Neuronal stem cell (in vitro differentiated cells): ENCODE measurements at regions not wholly inside any gene's neighbourhood (a gene's known extent, or its start where the extent isn't known, plus 50 kb on each side); places are given as distances from the start of the nearest gene placed in this dataset.
"Not testable (repeated sequence)": the region's sequence is repeated elsewhere in the genome, so short reads cannot be mapped to it uniquely, and the experiment has no call there.

Experiments used
- DNase-seq: peaks from one replicate; pipeline ENCODE4 v3.0.0-alpha.2; 2013; ENCODE audit warnings: low spot score
- H2AFZ ChIP-seq: one replicate; pipeline ENCODE4 v1.6.1; 2013; ENCODE audit warnings: mild to moderate bottlenecking, low read length, inconsistent platforms
- H2AK5ac ChIP-seq: 2 replicates; pipeline ENCODE4 v1.6.1; 2013; ENCODE audit warnings: low read depth, mild to moderate bottlenecking, inconsistent platforms, low read length, moderate library complexity, mixed read lengths
- H2BK120ac ChIP-seq: 2 replicates; pipeline ENCODE4 v1.6.1; 2013; ENCODE audit warnings: low read depth, mild to moderate bottlenecking, inconsistent platforms, low read length, moderate library complexity, mixed read lengths
- H2BK12ac ChIP-seq: one replicate; pipeline ENCODE4 v1.6.1; 2013; ENCODE audit warnings: low read length, inconsistent platforms
- H2BK15ac ChIP-seq: 2 replicates; pipeline ENCODE4 v1.6.1; 2013; ENCODE audit warnings: mild to moderate bottlenecking, low read length, inconsistent platforms, mixed read lengths
- H2BK5ac ChIP-seq: one replicate; pipeline ENCODE4 v1.6.1; 2013; ENCODE audit warnings: inconsistent platforms, mild to moderate bottlenecking, low read length, moderate library complexity
- H3K14ac ChIP-seq: one replicate; pipeline ENCODE4 v1.6.1; 2013; ENCODE audit warnings: low read length, inconsistent platforms
- H3K18ac ChIP-seq: 2 replicates; pipeline ENCODE4 v1.6.1; 2013; ENCODE audit warnings: low read length, inconsistent platforms
- H3K23ac ChIP-seq: 2 replicates; pipeline ENCODE4 v1.6.1; 2013; ENCODE audit warnings: low read depth, mild to moderate bottlenecking, mixed read lengths, low read length, inconsistent platforms; ENCODE audit not compliant: poor library complexity
- H3K27ac ChIP-seq: replicated peaks from 3 replicates; pipeline ENCODE4 v1.5.1; 2013; ENCODE audit warnings: low read length, inconsistent platforms
- H3K27me3 ChIP-seq, 3 experiments: 2 replicates each; pipeline ENCODE4 v1.6.1; 2013; ENCODE audit warnings: low read length in 3 of 3, mild to moderate bottlenecking in 2 of 3, inconsistent platforms in 1 of 3, low read depth in 1 of 3, mixed read lengths in 1 of 3, moderate library complexity in 1 of 3; ENCODE audit not compliant: control insufficient read depth in 3 of 3, insufficient read depth in 3 of 3
- H3K36me3 ChIP-seq, 2 donors: replicated peaks in 1 of 2; 2 replicates each; pipeline ENCODE4 v1.6.1; 2013; ENCODE audit warnings: low read length in 2 of 2; ENCODE audit not compliant: control insufficient read depth in 2 of 2, insufficient read depth in 2 of 2
- H3K4ac ChIP-seq: 2 replicates; pipeline ENCODE4 v1.6.1; 2013; ENCODE audit warnings: inconsistent platforms, mild to moderate bottlenecking, low read length, moderate library complexity
- H3K4me1 ChIP-seq, 2 donors: 1 replicate in 1 of 2; 2 replicates in 1 of 2; pipeline ENCODE4 v1.6.1; 2013; ENCODE audit warnings: low read length in 2 of 2, low read depth in 1 of 2; ENCODE audit not compliant: control insufficient read depth in 2 of 2, insufficient read depth in 1 of 2
- H3K4me2 ChIP-seq: one replicate; pipeline ENCODE4 v1.6.1; 2013; ENCODE audit warnings: mild to moderate bottlenecking, low read length, inconsistent platforms; ENCODE audit not compliant: insufficient read depth, poor library complexity, severe bottlenecking
- H3K4me3 ChIP-seq, 2 donors: 2 replicates each; pipeline ENCODE4 v1.5.1; 2013; ENCODE audit warnings: low read length in 2 of 2, mild to moderate bottlenecking in 2 of 2, inconsistent platforms in 1 of 2, moderate library complexity in 1 of 2
- H3K79me1 ChIP-seq: one replicate; pipeline ENCODE4 v1.6.1; 2013; ENCODE audit warnings: low read depth, mild to moderate bottlenecking, inconsistent platforms, low read length, moderate library complexity
- H3K9ac ChIP-seq: one replicate; pipeline ENCODE4 v1.6.1; 2013; ENCODE audit warnings: mild to moderate bottlenecking, low read depth, low read length, inconsistent platforms; ENCODE audit not compliant: poor library complexity
- H3K9me3 ChIP-seq, 2 donors: replicated peaks in 1 of 2; 2 replicates each; pipeline versions ENCODE3 to v1.6.1; 2013; ENCODE audit warnings: low read length in 2 of 2, mild to moderate bottlenecking in 2 of 2, inconsistent platforms in 1 of 2, low read depth in 1 of 2, mixed read lengths in 1 of 2, moderate library complexity in 1 of 2; ENCODE audit not compliant: control insufficient read depth in 2 of 2, insufficient read depth in 1 of 2
- H4K8ac ChIP-seq: one replicate; pipeline ENCODE4 v1.6.1; 2013; ENCODE audit warnings: low read depth, mild to moderate bottlenecking, inconsistent platforms, low read length, moderate library complexity
- H4K91ac ChIP-seq: one replicate; pipeline ENCODE4 v1.6.1; 2013; ENCODE audit warnings: low read length, low read depth, mild to moderate bottlenecking, inconsistent platforms; ENCODE audit not compliant: poor library complexity
- WGBS, 2 donors: extraction: QIAGEN DNeasy Blood & Tissue Kit; methylation state at CpG; one replicate each; pipeline ENCODE4 v1.1.7; 2013; ENCODE audit warnings: missing lambda C conversion rate in 2 of 2, mixed read lengths in 1 of 2; ENCODE audit not compliant: insufficient read length in 2 of 2, insufficient replicate concordance in 1 of 2; ENCODE audit errors: extremely low coverage in 2 of 2; 5-methylcytosine and 5-hydroxymethylcytosine counted together

DNA sequence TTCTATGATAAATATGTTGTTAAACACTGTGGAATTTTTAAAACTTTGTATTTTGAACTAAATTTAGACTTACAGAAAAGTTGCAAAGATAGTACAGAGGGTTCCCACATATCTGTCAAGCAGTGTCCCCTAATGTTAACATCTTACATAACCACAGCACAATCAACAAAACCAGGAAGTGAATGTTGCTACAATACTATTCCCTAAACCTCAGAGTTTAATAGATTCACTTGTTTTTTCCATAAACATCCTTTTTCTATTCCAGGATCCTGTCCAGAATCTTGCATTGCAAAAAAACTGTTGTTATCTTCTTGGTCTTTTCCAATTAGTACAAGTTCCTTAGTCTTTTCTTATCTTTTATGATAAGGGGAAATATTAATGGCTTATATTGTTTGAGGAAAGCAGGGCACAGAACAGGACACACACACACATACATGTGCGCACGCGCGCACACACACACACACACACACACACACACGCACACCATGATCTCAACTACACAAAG is 251.1 kb upstream of the TRIB2 start:
- H4K8ac ChIP-seq = no peak overlapping the region
- H2BK15ac ChIP-seq = no peak overlapping the region
- H3K23ac ChIP-seq = no peak overlapping the region
- no peak overlapping the region for H3K4me3 ChIP-seq
- no peak overlapping the region for H4K91ac ChIP-seq
- no peak overlapping the region for H2BK5ac ChIP-seq
- no peak overlapping the region for H3K9ac ChIP-seq
- no CpG with 5 or more reads among the region's 5 CpGs for WGBS, 2 donors
- H3K14ac ChIP-seq = no peak overlapping the region
- no peak overlapping the region for H2BK12ac ChIP-seq
- no peak overlapping the region for H2BK120ac ChIP-seq
- H3K79me1 ChIP-seq = no peaks in the 10 kb centered on the region
- H2AFZ ChIP-seq = peak overlapping the region; percentile 10
- no peak overlapping the region for H3K27ac ChIP-seq
- no peak overlapping the region for H2AK5ac ChIP-seq
- H3K18ac ChIP-seq = no peak overlapping the region
- DNase-seq = no peak
- no peaks in the 10 kb centered on the region for H3K27me3 ChIP-seq
- H3K4me1 ChIP-seq = no peaks in the 10 kb centered on the region
- no peak overlapping the region for H3K4me2 ChIP-seq
- H3K9me3 ChIP-seq = no peaks in the 10 kb centered on the region
- no peak overlapping the region for H3K4ac ChIP-seq
- no peaks in the 10 kb centered on the region for H3K36me3 ChIP-seq

DNA sequence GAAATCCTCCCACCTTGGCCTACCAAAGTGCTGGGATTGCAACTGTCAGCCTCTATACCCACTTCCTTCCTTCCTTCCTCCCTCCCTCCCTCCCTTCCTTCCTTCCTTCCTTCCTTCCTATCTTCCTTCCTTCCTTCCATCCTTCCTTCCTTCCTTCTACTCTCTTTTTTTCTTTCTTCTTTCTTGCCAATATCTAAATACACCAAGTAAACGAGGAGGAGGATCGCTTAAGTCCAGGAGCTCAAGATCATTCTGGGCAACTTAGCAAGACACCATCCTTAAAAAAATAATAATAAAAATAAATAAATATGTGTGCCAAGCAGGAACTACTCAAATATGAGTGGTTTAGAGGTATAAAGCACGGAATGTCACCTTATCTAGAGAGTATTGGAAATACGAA is 249.4 kb upstream of the TRIB2 start:
- no peak overlapping the region for H2BK15ac ChIP-seq
- H3K4me2 ChIP-seq = no peak overlapping the region
- no CpG with 5 or more reads among the region's 4 CpGs for WGBS, 2 donors
- no peaks in the 10 kb centered on the region for H3K36me3 ChIP-seq
- H3K79me1 ChIP-seq = no peaks in the 10 kb centered on the region
- H3K4me1 ChIP-seq = no peaks in the 10 kb centered on the region
- no peaks in the 10 kb centered on the region for H3K27me3 ChIP-seq
- no peak overlapping the region for H2AK5ac ChIP-seq
- no peak overlapping the region for H2BK12ac ChIP-seq
- H2AFZ ChIP-seq = no peak overlapping the region
- no peak for DNase-seq
- no peak overlapping the region for H3K18ac ChIP-seq
- no peak overlapping the region for H4K91ac ChIP-seq
- H3K9me3 ChIP-seq = peaks cover 0 to 2% of the 10 kb centered on the region in 2 donors
- H3K14ac ChIP-seq = no peak overlapping the region
- no peak overlapping the region for H3K23ac ChIP-seq
- H2BK120ac ChIP-seq = no peak overlapping the region
- H4K8ac ChIP-seq = no peak overlapping the region
- H2BK5ac ChIP-seq = no peak overlapping the region
- H3K4me3 ChIP-seq = no peak overlapping the region
- no peak overlapping the region for H3K9ac ChIP-seq
- H3K4ac ChIP-seq = no peak overlapping the region
- no peak overlapping the region for H3K27ac ChIP-seq

DNA sequence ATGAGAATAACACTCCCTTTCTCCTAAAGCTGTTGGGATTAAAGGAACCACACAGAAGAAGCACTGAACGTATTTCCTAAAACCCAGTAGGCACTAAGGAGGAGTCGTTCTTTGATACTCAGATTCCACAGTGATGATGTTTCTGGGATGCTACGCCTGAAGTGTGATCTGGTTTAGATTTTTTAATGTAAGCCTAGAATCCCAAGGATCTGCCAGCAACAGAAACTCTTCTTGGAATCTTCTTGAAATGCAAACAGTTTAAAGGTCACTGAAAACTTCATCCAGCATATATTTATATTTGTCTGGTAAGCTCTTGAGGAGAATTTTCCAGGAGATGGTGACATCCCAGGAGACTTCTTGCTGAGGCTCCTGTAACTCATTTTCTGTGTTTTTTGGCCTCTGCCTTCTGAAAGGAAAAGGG is 247.6 kb upstream of the TRIB2 start:
- no peak overlapping the region for H2BK12ac ChIP-seq
- no peak overlapping the region for H3K14ac ChIP-seq
- no peak overlapping the region for H3K4me2 ChIP-seq
- H2BK5ac ChIP-seq = no peak overlapping the region
- peaks cover 0 to 4% of the 10 kb centered on the region in 2 donors for H3K9me3 ChIP-seq
- no peak overlapping the region for H2BK120ac ChIP-seq
- DNase-seq = no peak
- H3K18ac ChIP-seq = no peak overlapping the region
- no peak overlapping the region for H3K23ac ChIP-seq
- no peak overlapping the region for H3K9ac ChIP-seq
- no peaks in the 10 kb centered on the region for H3K27me3 ChIP-seq
- H3K4me3 ChIP-seq = no peak overlapping the region
- H3K27ac ChIP-seq = no peak overlapping the region
- no peak overlapping the region for H4K8ac ChIP-seq
- no peak overlapping the region for H2AFZ ChIP-seq
- no peaks in the 10 kb centered on the region for H3K4me1 ChIP-seq
- WGBS, 2 donors = no CpG with 5 or more reads among the region's 3 CpGs
- no peak overlapping the region for H4K91ac ChIP-seq
- H3K4ac ChIP-seq = no peak overlapping the region
- H2BK15ac ChIP-seq = no peak overlapping the region
- no peak overlapping the region for H2AK5ac ChIP-seq
- no peaks in the 10 kb centered on the region for H3K36me3 ChIP-seq
- H3K79me1 ChIP-seq = no peaks in the 10 kb centered on the region

GRCh38 chr2:12472265-12472664 is 244.5 kb upstream of the TRIB2 start:
- not testable (repeated sequence) for H3K23ac ChIP-seq, DNase-seq, H3K27me3 ChIP-seq

More at GRCh38 chr2:12472265-12472664, 244.5 kb upstream of the TRIB2 start:
- H3K9ac ChIP-seq, H3K18ac ChIP-seq, H3K4me3 ChIP-seq, H3K4me2 ChIP-seq, H2BK12ac ChIP-seq, H2AK5ac ChIP-seq, H3K4ac ChIP-seq, H2BK5ac ChIP-seq, H4K8ac ChIP-seq, H3K4me1 ChIP-seq, H4K91ac ChIP-seq, H2BK15ac ChIP-seq, H3K36me3 ChIP-seq, H2BK120ac ChIP-seq, H2AFZ ChIP-seq, H3K27ac ChIP-seq, H3K14ac ChIP-seq, H3K9me3 ChIP-seq, H3K79me1 ChIP-seq: not testable (repeated sequence)
